CD4-positive, alpha-beta T cell treated with Interleukin-6 for 4 hours (primary cell): ENCODE measurements at regions not wholly inside any gene's neighbourhood (a gene's known extent, or its start where the extent isn't known, plus 50 kb on each side); places are given as distances from the start of the nearest gene placed in this dataset.
"Not testable (repeated sequence)": the region's sequence is repeated elsewhere in the genome, so short reads cannot be mapped to it uniquely, and the experiment has no call there.

Source experiments
- DNase-seq: peaks from one replicate; pipeline ENCODE4 v3.0.0-alpha.2; 2020; ENCODE audit warnings: mixed read lengths

- DNase-seq: no peak
Observed at GRCh38 chr1:59186656-59187055, 110.2 kb upstream of the FGGY start.

GRCh38 chr1:59188413-59189213 lies 108.3 kb upstream of the FGGY start:
- DNase-seq: no peak

- DNase-seq: no peak
Observed at GRCh38 chr1:59193443-59194093, 103.3 kb upstream of the FGGY start.

- no peak for DNase-seq
Observed at GRCh38 chr1:59194621-59195020, 102.3 kb upstream of the FGGY start.

- no peak for DNase-seq
Observed at GRCh38 chr1:59195151-59195550, 101.7 kb upstream of the FGGY start.

- DNase-seq: no peak
Observed at GRCh38 chr1:59198564-59198963, 98.3 kb upstream of the FGGY start.

GRCh38 chr1:59199147-59199546 lies 97.7 kb upstream of the FGGY start:
- DNase-seq: no peak

GRCh38 chr1:59199719-59200376 lies 97.0 kb upstream of the FGGY start:
- no peak for DNase-seq

GRCh38 chr1:59201341-59201740 lies 95.6 kb upstream of the FGGY start:
- DNase-seq: no peak

- DNase-seq: no peak
Observed at GRCh38 chr1:59202455-59202854, 94.4 kb upstream of the FGGY start.

- no peak for DNase-seq
Observed at GRCh38 chr1:59204001-59204400, 92.9 kb upstream of the FGGY start.

- DNase-seq: not testable (repeated sequence)
Observed at GRCh38 chr1:59206616-59207015, 90.3 kb upstream of the FGGY start.

GRCh38 chr1:59210430-59210829 lies 86.5 kb upstream of the FGGY start:
- DNase-seq: not testable (repeated sequence)

- DNase-seq: no peak
Observed at GRCh38 chr1:59212706-59213105, 84.2 kb upstream of the FGGY start.

GRCh38 chr1:59214248-59215208 lies 82.4 kb upstream of the FGGY start:
- no peak for DNase-seq

- no peak for DNase-seq
Observed at GRCh38 chr1:59215766-59216291, 81.1 kb upstream of the FGGY start.

- DNase-seq: not testable (repeated sequence)
Observed at GRCh38 chr1:59217439-59217838, 79.5 kb upstream of the FGGY start.

GRCh38 chr1:59218521-59219236 lies 78.2 kb upstream of the FGGY start:
- no peak for DNase-seq

- no peak for DNase-seq
Observed at GRCh38 chr1:59219916-59220315, 77.0 kb upstream of the FGGY start.

- no peak for DNase-seq
Observed at GRCh38 chr1:59220356-59220755, 76.5 kb upstream of the FGGY start.

- no peak for DNase-seq
Observed at GRCh38 chr1:59223198-59223597, 73.7 kb upstream of the FGGY start.
